A549 (cell line): ENCODE measurements at regions not wholly inside any gene's neighbourhood (a gene's known extent, or its start where the extent isn't known, plus 50 kb on each side); places are given as distances from the start of the nearest gene placed in this dataset.

ENCODE experiments used
- BCL3 ChIP-seq: fragments of >200 bp; sonication (Bioruptor Twin); formaldehyde crosslinking; IDR thresholded peaks from 3 replicates; pipeline ENCODE4 v1.6.1; 2016
- CEBPB ChIP-seq, 2 experiments: fragments of >200 bp in 1 of 2; sonication (Bioruptor Twin) in 1 of 2; formaldehyde crosslinking in 1 of 2; IDR thresholded peaks; 2 replicates each; pipeline ENCODE4 v1.6.1; 2012 to 2016
- EP300 ChIP-seq, 2 experiments: fragments of >200 bp; sonication (Bioruptor Twin); formaldehyde crosslinking; IDR thresholded peaks; 2 replicates in 1 of 2; 3 replicates in 1 of 2; pipeline ENCODE4 v1.6.1; 2016 to 2017
- KDM1A ChIP-seq: fragments of 200-600 bp; sonication (generic); IDR thresholded peaks from 2 replicates; pipeline ENCODE4 v1.6.1; 2016; ENCODE audit warnings: low read depth, mild to moderate bottlenecking
- MAFK ChIP-seq: fragments of 450-650 bp; IDR thresholded peaks from 2 replicates; pipeline ENCODE4 v1.6.1; 2014; ENCODE audit not compliant: partially characterized antibody
- NFE2L2 ChIP-seq: fragments of 150-350 bp; conservative IDR thresholded peaks from 2 replicates; pipeline ENCODE4 v1.6.1; 2014; ENCODE audit warnings: low read length
- POLR2A ChIP-seq: IDR thresholded peaks from 2 replicates; pipeline ENCODE4 v1.6.1; 2012; ENCODE audit warnings: mild to moderate bottlenecking, low read length
- SMC3 ChIP-seq: fragments of >200 bp; sonication (Bioruptor Twin); formaldehyde crosslinking; IDR thresholded peaks from 3 replicates; pipeline ENCODE4 v1.6.1; 2018; ENCODE audit warnings: inconsistent platforms
- ZFP36 ChIP-seq: fragments of 450-650 bp; IDR thresholded peaks from 2 replicates; pipeline ENCODE4 v1.6.1; 2014; ENCODE audit warnings: borderline replicate concordance; ENCODE audit not compliant: partially characterized antibody
- TF ChIP-seq, protein P1 (sequence below): fragments of >200 bp; sonication (Bioruptor Twin); formaldehyde crosslinking; IDR thresholded peaks from 3 replicates; pipeline ENCODE4 v1.5.1; 2016

DNA sequence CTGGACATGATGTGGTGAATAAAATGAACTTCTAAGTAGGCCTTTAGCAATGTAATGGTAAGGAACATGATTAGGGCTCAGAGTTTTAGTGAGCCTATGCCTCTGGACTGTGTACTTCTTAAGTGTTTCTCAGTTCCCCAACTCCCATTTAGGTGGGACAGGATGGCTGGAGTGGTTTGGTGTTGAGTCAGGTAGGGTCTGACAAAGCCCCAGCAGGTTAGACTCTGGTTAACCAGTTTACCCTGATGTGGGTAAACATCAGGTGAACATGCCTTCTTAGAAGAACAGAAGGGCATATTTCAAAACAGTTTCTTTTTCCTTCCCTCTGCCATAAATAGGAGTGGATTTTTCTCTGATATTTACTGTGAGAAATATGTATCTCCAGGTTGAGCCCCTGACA is 1548.7 kb downstream of the GRIK2 start:
- TF ChIP-seq NFE2L2 (no peak), SMC3 (no peak), ZFP36 (no peak), POLR2A (no peak), MAFK (no peak), KDM1A (no peak), CEBPB (IDR thresholded peaks at IDR 0.05) (no peak), EP300 (IDR thresholded peaks at IDR 0.05) (no peak), BCL3 (no peak)
- TF ChIP-seq, protein P1, sequence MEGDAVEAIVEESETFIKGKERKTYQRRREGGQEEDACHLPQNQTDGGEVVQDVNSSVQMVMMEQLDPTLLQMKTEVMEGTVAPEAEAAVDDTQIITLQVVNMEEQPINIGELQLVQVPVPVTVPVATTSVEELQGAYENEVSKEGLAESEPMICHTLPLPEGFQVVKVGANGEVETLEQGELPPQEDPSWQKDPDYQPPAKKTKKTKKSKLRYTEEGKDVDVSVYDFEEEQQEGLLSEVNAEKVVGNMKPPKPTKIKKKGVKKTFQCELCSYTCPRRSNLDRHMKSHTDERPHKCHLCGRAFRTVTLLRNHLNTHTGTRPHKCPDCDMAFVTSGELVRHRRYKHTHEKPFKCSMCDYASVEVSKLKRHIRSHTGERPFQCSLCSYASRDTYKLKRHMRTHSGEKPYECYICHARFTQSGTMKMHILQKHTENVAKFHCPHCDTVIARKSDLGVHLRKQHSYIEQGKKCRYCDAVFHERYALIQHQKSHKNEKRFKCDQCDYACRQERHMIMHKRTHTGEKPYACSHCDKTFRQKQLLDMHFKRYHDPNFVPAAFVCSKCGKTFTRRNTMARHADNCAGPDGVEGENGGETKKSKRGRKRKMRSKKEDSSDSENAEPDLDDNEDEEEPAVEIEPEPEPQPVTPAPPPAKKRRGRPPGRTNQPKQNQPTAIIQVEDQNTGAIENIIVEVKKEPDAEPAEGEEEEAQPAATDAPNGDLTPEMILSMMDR, result no peak
